Fibroblast of lung (primary cell): ENCODE measurements at regions not wholly inside any gene's neighbourhood (a gene's known extent, or its start where the extent isn't known, plus 50 kb on each side); places are given as distances from the start of the nearest gene placed in this dataset.

Experiments used
- DNase-seq, 2 donors: peaks; one replicate each; pipeline versions ENCODE4 v3.0.0 to v3.0.0-alpha.2; 2010; ENCODE audit warnings: low read depth in 2 of 2
- H2AFZ ChIP-seq: 2 replicates; pipeline ENCODE4 v1.5.1; 2012; ENCODE audit warnings: low read length, control low read depth, inconsistent platforms
- H3K27ac ChIP-seq: 2 replicates; pipeline ENCODE4 v1.5.1; 2011; ENCODE audit warnings: low read length, control low read depth; ENCODE audit not compliant: insufficient read depth
- H3K27me3 ChIP-seq: 2 replicates; pipeline ENCODE4 v1.5.1; 2011; ENCODE audit warnings: mild to moderate bottlenecking, low read length; ENCODE audit not compliant: control insufficient read depth, insufficient read depth
- H3K36me3 ChIP-seq: 2 replicates; pipeline ENCODE4 v1.5.1; 2011; ENCODE audit warnings: low read length; ENCODE audit not compliant: control insufficient read depth, insufficient read depth
- H3K4me1 ChIP-seq: 2 replicates; pipeline ENCODE4 v1.5.1; 2011; ENCODE audit warnings: low read length; ENCODE audit not compliant: control insufficient read depth, insufficient read depth; ENCODE audit errors: extremely low read depth
- H3K4me2 ChIP-seq: 2 replicates; pipeline ENCODE4 v1.5.1; 2011; ENCODE audit warnings: low read length, control low read depth; ENCODE audit not compliant: insufficient read depth; ENCODE audit errors: extremely low read depth
- H3K4me3 ChIP-seq, 4 experiments: fragments of 200-600 bp in 1 of 4; sonication (generic) in 1 of 4; replicated peaks in 1 of 4; 2 replicates each; pipeline ENCODE4 v1.5.1; 2011 to 2016; ENCODE audit warnings: low read length in 4 of 4, low read depth in 3 of 4, mild to moderate bottlenecking in 3 of 4, control low read depth in 2 of 4, inconsistent platforms in 1 of 4, mixed read lengths in 1 of 4; ENCODE audit not compliant: insufficient read depth in 1 of 4; ENCODE audit errors: control extremely low read depth in 1 of 4
- H3K79me2 ChIP-seq: 2 replicates; pipeline ENCODE4 v1.5.1; 2012; ENCODE audit warnings: mild to moderate bottlenecking, low read length, inconsistent platforms; ENCODE audit not compliant: control insufficient read depth, insufficient read depth
- H3K9ac ChIP-seq: 2 replicates; pipeline ENCODE4 v1.5.1; 2011; ENCODE audit warnings: mild to moderate bottlenecking, low read length, control low read depth; ENCODE audit not compliant: insufficient read depth
- H3K9me3 ChIP-seq: 2 replicates; pipeline ENCODE4 v1.5.1; 2012; ENCODE audit warnings: low read depth, low read length; ENCODE audit not compliant: control insufficient read depth, insufficient read depth
- H4K20me1 ChIP-seq: 2 replicates; pipeline ENCODE4 v1.5.1; 2011; ENCODE audit warnings: low read length; ENCODE audit not compliant: control insufficient read depth, insufficient read depth; ENCODE audit errors: extremely low read depth
- CTCF ChIP-seq, 2 donors: IDR thresholded peaks in 1 of 2; conservative IDR thresholded peaks in 1 of 2; 1 replicate in 1 of 2; 2 replicates in 1 of 2; pipeline ENCODE4 v1.5.1; 2011 to 2012; ENCODE audit warnings: low read length in 2 of 2, control low read depth in 1 of 2, inconsistent platforms in 1 of 2, low read depth in 1 of 2, mild to moderate bottlenecking in 1 of 2
- EZH2 ChIP-seq: IDR thresholded peaks from 2 replicates; pipeline ENCODE4 v1.5.1; 2012; ENCODE audit warnings: low read length, control low read depth, mild to moderate bottlenecking; ENCODE audit errors: missing control alignments

- no peak for DNase-seq
- Histone ChIP-seq H3K9me3 (no peaks in the 10 kb centered on the region), H3K4me2 (no peak overlapping the region), H3K4me3 (no peak overlapping the region), H3K9ac (no peak overlapping the region), H3K79me2 (no peaks in the 10 kb centered on the region), H3K36me3 (no peaks in the 10 kb centered on the region), H4K20me1 (no peaks in the 10 kb centered on the region), H3K27me3 (no peaks in the 10 kb centered on the region), H3K27ac (no peak overlapping the region), H2AFZ (no peak overlapping the region), H3K4me1 (no peaks in the 10 kb centered on the region)
- TF ChIP-seq EZH2 (no peak), CTCF (conservative IDR thresholded peaks at IDR 0.05 in 1 of 2, IDR thresholded peaks at IDR 0.05 in 1 of 2; ENCODE audit: low read depth in 1 of 2, low read length in 2 of 2) (no peak)
Observed at GRCh38 chr13:106911627-106912026, 343.7 kb upstream of the ARGLU1 start.

GRCh38 chr13:106911020-106911419 is 343.1 kb upstream of the ARGLU1 start:
- no peaks in the 10 kb centered on the region for H3K4me1 ChIP-seq
- no peak for DNase-seq
- no peaks in the 10 kb centered on the region for H3K9me3 ChIP-seq
- H4K20me1 ChIP-seq, result no peaks in the 10 kb centered on the region
- H2AFZ ChIP-seq, result no peak overlapping the region
- H3K27ac ChIP-seq, result no peak overlapping the region
- TF ChIP-seq CTCF (conservative IDR thresholded peaks at IDR 0.05 in 1 of 2, IDR thresholded peaks at IDR 0.05 in 1 of 2; ENCODE audit: low read depth in 1 of 2, low read length in 2 of 2) (no peak), EZH2 (no peak)
- H3K36me3 ChIP-seq, result no peaks in the 10 kb centered on the region
- no peak overlapping the region for H3K4me3 ChIP-seq
- H3K79me2 ChIP-seq, result no peaks in the 10 kb centered on the region
- no peak overlapping the region for H3K4me2 ChIP-seq
- H3K27me3 ChIP-seq, result no peaks in the 10 kb centered on the region
- H3K9ac ChIP-seq, result no peak overlapping the region

- Histone ChIP-seq H3K27ac (no peak overlapping the region), H3K9ac (no peak overlapping the region), H3K4me3 (no peak overlapping the region), H3K36me3 (no peaks in the 10 kb centered on the region), H3K4me2 (no peak overlapping the region), H3K4me1 (no peaks in the 10 kb centered on the region), H3K79me2 (no peaks in the 10 kb centered on the region), H3K9me3 (no peaks in the 10 kb centered on the region), H2AFZ (no peak overlapping the region), H4K20me1 (no peaks in the 10 kb centered on the region), H3K27me3 (no peaks in the 10 kb centered on the region)
- TF ChIP-seq EZH2 (no peak), CTCF (conservative IDR thresholded peaks at IDR 0.05 in 1 of 2, IDR thresholded peaks at IDR 0.05 in 1 of 2; ENCODE audit: low read depth in 1 of 2, low read length in 2 of 2) (no peak)
- no peak for DNase-seq
Observed at GRCh38 chr13:106906426-106906996, 338.6 kb upstream of the ARGLU1 start.
